Heart left ventricle (tissue), 16 donors: ENCODE measurements at regions not wholly inside any gene's neighbourhood (a gene's known extent, or its start where the extent isn't known, plus 50 kb on each side); places are given as distances from the start of the nearest gene placed in this dataset.
A peak's percentile ranks its signal among the peaks of the same experiment; 100 is the strongest.

ENCODE experiments used
- ATAC-seq, 4 donors: fragments of 200-7000 bp; cut with Tn5 transposase; one replicate each; pipeline ENCODE4 v1.9.1; 2020 to 2022; ENCODE audit warnings: moderate library complexity in 4 of 4, mild to moderate bottlenecking in 3 of 4, moderate number of reproducible peaks in 1 of 4
- DNase-seq, 5 donors: peaks; one replicate each; pipeline ENCODE4 v3.0.0-alpha.2; 2020
- H3K27ac ChIP-seq, 12 donors: fragments of 200-600 bp; sonication (generic) in 4 of 12; one replicate each; pipeline versions ENCODE4 v1.5.0 to v1.8.0; 2016 to 2022; ENCODE audit warnings: mild to moderate bottlenecking in 2 of 12
- H3K27me3 ChIP-seq, 9 donors: fragments of 200-600 bp; sonication (generic) in 2 of 9; one replicate each; pipeline versions ENCODE4 v1.5.1 to v1.8.0; 2016 to 2022; ENCODE audit warnings: mild to moderate bottlenecking in 3 of 9
- H3K36me3 ChIP-seq, 9 donors: fragments of 200-600 bp; sonication (generic) in 2 of 9; one replicate each; pipeline versions ENCODE4 v1.5.0 to v1.8.0; 2018 to 2022; ENCODE audit warnings: mild to moderate bottlenecking in 2 of 9
- H3K4me1 ChIP-seq, 12 donors: fragments of 200-600 bp; sonication (generic) in 4 of 12; one replicate each; pipeline versions ENCODE4 v1.5.0 to v1.8.0; 2016 to 2022; ENCODE audit warnings: mild to moderate bottlenecking in 3 of 12
- H3K4me3 ChIP-seq, 12 donors: fragments of 200-600 bp; sonication (generic) in 4 of 12; one replicate each; pipeline versions ENCODE4 v1.5.0 to v1.8.0; 2017 to 2022; ENCODE audit warnings: mild to moderate bottlenecking in 9 of 12, moderate library complexity in 4 of 12
- H3K9me3 ChIP-seq, 12 donors: fragments of 200-600 bp; sonication (generic) in 4 of 12; one replicate each; pipeline versions ENCODE4 v1.5.0 to v1.8.0; 2016 to 2022; ENCODE audit warnings: mild to moderate bottlenecking in 1 of 12
- POLR2A ChIP-seq, 2 donors: fragments of 450-650 bp; IDR thresholded peaks; one replicate each; pipeline ENCODE4 v1.6.1; 2017; ENCODE audit warnings: antibody characterized with exemption in 2 of 2, mild to moderate bottlenecking in 2 of 2, moderate library complexity in 2 of 2
- WGBS, 4 donors: extraction: QIAGEN DNeasy Blood & Tissue Kit in 2 of 4; methylation state at CpG; one replicate each; pipeline versions ENCODE4 v1.1.5 to v1.1.7; 2013 to 2018; 5-methylcytosine and 5-hydroxymethylcytosine counted together
- intact Hi-C, 10 donors: fragments of 100-400 bp; cut with DNase I; formaldehyde crosslinking; loops; one replicate each; pipeline versions ENCODE4 v1.11.1 to v1.14.2; 2022
- TF ChIP-seq, protein P1 (sequence below), 12 donors: fragments of 200-600 bp; sonication (generic) in 4 of 12; IDR thresholded peaks; one replicate each; pipeline versions ENCODE4 v1.5.0 to v1.8.0; 2018 to 2022; ENCODE audit warnings: antibody characterized with exemption in 12 of 12, mild to moderate bottlenecking in 5 of 12
- donor health status: ischemic (EF 13 %, LVEDD 7.1; RV severe dilation, severe dysfunction).
- donor health status: healthy with polysubstance abuse.
- donor health status: DM: no; HTN: yes; CAD: no.
- donor health status: DM: no; HTN: no; CAD: no.
- donor health status: ischemic (EF 25% LVEDD 6.9; RV normal size, moderate dysfunction).
- donor health status: ischemic (EF 25% LVEDD 5.7; RV mildly dilated, moderate dysfunction).
- donor health status: healthy.
- donor health status: DM: yes; HTN: yes; CAD: no.
- donor health status: ischemic (EF 35%, LVEDD 5.7; RV mildly dilated, moderate dysfunction).
- donor health status: nonischemic (EF 11% LVEDD 7.7; RV severe dilation, severe dysfunction).
- donor health status: DM: yes; HTN: yes; CAD: no.
- donor health status: PGD.
- donor health status: ischemic (EF 29% LVEDD 5.4; RV normal size, mild dysfunction).
- donor health status: nonischemic (EF 23%, LVEDD 6.1; RV moderate dilation, normal function).

DNA sequence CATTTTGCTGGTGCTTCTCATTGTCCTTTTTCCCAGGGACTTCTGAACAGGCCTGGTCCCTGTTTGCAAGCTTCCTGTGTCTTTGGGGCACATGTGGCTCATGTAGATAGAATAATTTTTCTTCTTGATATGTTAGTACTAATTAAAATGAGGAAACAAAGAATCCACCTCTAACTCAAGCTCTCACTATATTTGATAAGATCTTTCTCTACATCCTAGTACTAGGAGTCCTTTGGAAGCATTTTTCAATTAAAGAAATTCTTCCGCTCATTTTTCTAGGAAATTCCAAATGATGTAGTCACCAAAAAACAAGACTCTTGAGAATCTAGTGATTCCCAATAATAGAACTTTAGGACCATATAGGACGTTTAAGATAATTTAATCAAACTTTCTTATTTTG is 165.3 kb downstream of the SEC61B start:
- 68 to 83% (median 78%) methylated on average over 2 of the region's 2 CpGs for WGBS, 4 donors

DNA sequence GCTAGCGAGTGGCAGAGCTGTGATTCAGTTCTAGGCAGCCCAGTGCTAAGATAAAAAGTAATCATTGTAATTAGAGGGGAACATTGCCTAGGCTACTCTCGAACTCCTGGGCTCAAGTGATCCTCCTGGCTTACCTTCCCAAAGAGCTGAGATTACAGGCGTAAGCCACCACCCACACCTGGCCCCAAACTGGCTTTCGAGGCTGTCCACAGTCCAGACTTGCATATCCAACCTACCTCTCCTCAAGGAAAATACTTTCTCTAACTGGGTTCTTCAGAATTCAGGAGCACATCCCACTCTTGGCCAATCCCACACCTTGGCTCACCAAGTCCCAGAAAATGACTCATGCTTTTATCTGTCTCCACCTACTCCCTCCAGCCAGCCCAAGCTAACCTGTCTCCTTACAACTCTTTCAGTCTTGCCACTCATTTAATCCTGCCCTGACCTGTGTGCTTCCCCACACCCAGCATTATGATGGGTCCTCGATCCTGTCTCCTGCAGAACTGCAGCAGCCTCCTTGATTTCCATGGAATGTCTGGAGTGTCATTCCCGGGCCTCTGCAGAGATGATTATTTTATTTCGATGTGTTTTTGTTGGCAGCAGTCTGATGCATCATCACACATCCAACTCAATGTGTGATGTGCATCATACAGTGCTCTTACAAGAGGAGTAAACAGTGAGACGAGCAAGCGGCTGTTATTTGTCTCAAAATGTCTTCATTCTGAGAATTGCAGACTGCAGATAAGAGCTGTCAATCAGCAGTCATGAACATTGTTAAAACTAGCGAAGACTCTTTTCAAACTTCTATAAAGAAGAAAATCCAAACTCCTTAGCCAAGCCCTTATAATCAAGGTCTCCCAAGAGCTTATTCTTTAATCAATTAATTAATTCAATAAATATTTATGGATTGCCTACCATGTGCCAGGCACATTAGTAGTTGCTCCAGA is 167.3 kb downstream of the SEC61B start:
- intact Hi-C loops, result no loop called here
- no peak for TF ChIP-seq POLR2A (IDR thresholded peaks at IDR 0.05)
- TF ChIP-seq, protein P1, sequence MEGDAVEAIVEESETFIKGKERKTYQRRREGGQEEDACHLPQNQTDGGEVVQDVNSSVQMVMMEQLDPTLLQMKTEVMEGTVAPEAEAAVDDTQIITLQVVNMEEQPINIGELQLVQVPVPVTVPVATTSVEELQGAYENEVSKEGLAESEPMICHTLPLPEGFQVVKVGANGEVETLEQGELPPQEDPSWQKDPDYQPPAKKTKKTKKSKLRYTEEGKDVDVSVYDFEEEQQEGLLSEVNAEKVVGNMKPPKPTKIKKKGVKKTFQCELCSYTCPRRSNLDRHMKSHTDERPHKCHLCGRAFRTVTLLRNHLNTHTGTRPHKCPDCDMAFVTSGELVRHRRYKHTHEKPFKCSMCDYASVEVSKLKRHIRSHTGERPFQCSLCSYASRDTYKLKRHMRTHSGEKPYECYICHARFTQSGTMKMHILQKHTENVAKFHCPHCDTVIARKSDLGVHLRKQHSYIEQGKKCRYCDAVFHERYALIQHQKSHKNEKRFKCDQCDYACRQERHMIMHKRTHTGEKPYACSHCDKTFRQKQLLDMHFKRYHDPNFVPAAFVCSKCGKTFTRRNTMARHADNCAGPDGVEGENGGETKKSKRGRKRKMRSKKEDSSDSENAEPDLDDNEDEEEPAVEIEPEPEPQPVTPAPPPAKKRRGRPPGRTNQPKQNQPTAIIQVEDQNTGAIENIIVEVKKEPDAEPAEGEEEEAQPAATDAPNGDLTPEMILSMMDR (IDR thresholded peaks at IDR 0.05), result no peak
- Histone ChIP-seq H3K4me3 (no peak overlapping the region), H3K27ac (no peak overlapping the region), H3K27me3 (no peaks in the 10 kb centered on the region), H3K36me3 (no peaks in the 10 kb centered on the region), H3K4me1 (peaks cover 0 to 16% (median 2%) of the 10 kb centered on the region in 12 donors), H3K9me3 (no peaks in the 10 kb centered on the region)
- 78 to 85% (median 81%) methylated on average over 10 of the region's 10 CpGs for WGBS, 4 donors
- no peak for DNase-seq
- no peak for ATAC-seq

More for the DNA sequence above, 165.3 kb downstream of the SEC61B start:
- Histone ChIP-seq H3K27me3 (no peaks in the 10 kb centered on the region), H3K4me1 (peaks cover 0 to 14% (median 1%) of the 10 kb centered on the region in 12 donors), H3K36me3 (no peaks in the 10 kb centered on the region), H3K9me3 (no peaks in the 10 kb centered on the region), H3K4me3 (no peak overlapping the region), H3K27ac (peak overlapping the region in 1 of 12 donors; percentile 9)
- DNase-seq (no peak), ATAC-seq (no peak)
- intact Hi-C loops, result no loop called here
- TF ChIP-seq POLR2A (IDR thresholded peaks at IDR 0.05), result no peak
- TF ChIP-seq, protein P1 (IDR thresholded peaks at IDR 0.05), result no peak

DNA sequence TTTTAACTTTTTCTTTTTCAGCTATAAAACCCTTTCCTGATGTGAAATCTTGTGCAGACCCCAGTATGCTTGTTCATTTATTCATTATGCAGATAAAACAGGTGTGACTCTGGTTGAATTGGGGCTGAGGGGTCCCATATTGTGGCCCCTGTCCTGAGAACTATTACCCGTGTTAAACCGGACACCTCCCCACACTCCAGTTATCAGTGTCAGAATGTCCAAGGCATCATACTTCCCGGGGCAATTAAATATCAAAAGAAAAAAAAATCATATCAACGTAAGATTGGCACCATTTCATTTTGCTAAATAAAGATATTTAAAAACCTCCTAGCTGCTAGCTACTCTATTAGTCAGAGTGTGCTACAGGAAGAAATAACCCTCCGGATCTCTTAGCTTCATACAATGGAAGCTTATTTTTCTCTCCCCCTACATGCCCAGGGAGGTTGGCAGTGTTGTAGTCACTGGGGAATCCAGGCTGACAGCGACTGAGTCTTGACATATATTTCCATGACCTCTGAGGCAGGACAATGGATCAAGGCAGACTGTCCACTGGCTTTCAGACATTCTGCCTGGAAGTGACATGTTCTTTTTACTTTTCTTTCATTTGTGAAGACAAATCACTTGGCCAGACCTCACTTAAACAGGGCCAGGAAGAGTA is 170.0 kb downstream of the SEC61B start:
- TF ChIP-seq, protein P1 (IDR thresholded peaks at IDR 0.05), result no peak
- TF ChIP-seq POLR2A (IDR thresholded peaks at IDR 0.05), result no peak
- intact Hi-C loops, result no loop called here
- Histone ChIP-seq H3K36me3 (no peaks in the 10 kb centered on the region), H3K27ac (no peak overlapping the region), H3K27me3 (no peaks in the 10 kb centered on the region), H3K4me3 (no peak overlapping the region), H3K4me1 (peaks cover 0 to 11% (median 2%) of the 10 kb centered on the region in 12 donors), H3K9me3 (no peaks in the 10 kb centered on the region)
- peak in 3 of 4 donors; percentile 44 to 65 (median 52) for ATAC-seq
- 21 to 35% (median 24%) methylated on average over 6 of the region's 6 CpGs for WGBS, 4 donors
- no peak for DNase-seq

DNA sequence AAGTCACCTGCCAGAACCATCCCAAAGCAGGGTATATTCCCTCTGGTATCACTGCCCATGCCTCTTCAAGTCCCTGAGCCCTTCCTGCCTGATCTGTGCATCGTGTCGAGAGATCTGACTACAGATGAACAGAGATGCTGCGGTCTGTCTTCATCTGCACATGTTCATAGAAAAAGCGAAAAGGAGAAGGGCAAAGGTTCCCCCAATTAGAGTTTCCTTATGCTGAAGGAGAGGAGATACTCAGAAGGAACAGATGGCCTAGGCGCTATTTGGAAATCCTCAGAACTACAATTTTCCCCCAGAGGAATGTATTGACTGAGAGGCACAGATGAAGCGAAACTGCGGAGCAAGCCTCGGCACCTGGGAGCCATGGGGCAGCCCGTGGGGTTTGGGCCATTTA is 170.9 kb downstream of the SEC61B start:
- ATAC-seq (no peak), DNase-seq (no peak)
- Histone ChIP-seq H3K4me3 (no peak overlapping the region), H3K27me3 (no peaks in the 10 kb centered on the region), H3K4me1 (peaks cover 0 to 11% (median 2%) of the 10 kb centered on the region in 12 donors), H3K36me3 (no peaks in the 10 kb centered on the region), H3K27ac (no peak overlapping the region), H3K9me3 (no peaks in the 10 kb centered on the region)
- TF ChIP-seq, protein P1 (IDR thresholded peaks at IDR 0.05), result no peak
- TF ChIP-seq POLR2A (IDR thresholded peaks at IDR 0.05), result no peak
- intact Hi-C loops, result no loop called here
- 94 to 96% (median 95%) methylated on average over 9 of the region's 9 CpGs for WGBS, 4 donors
